CD4-positive, alpha-beta T cell treated with Interferon alpha-2 for 1 hour (primary cell): ENCODE measurements at regions not wholly inside any gene's neighbourhood (a gene's known extent, or its start where the extent isn't known, plus 50 kb on each side); places are given as distances from the start of the nearest gene placed in this dataset.

Experiments used
- DNase-seq, 2 donors: peaks; one replicate each; pipeline ENCODE4 v3.0.0-alpha.2; 2020 to 2022

GRCh38 chr5:73337586-73338255 lies 110.9 kb downstream of the FOXD1 start:
- DNase-seq: no peak

- DNase-seq: no peak
Measured at GRCh38 chr5:73336366-73336765, 112.2 kb downstream of the FOXD1 start.

GRCh38 chr5:73333944-73334703 lies 114.5 kb downstream of the FOXD1 start:
- DNase-seq: no peak

GRCh38 chr5:73330613-73331012 lies 118.0 kb downstream of the FOXD1 start:
- DNase-seq: no peak

GRCh38 chr5:73328640-73329039 lies 119.9 kb downstream of the FOXD1 start:
- DNase-seq: no peak

GRCh38 chr5:73327908-73328455 lies 120.6 kb downstream of the FOXD1 start:
- no peak for DNase-seq

GRCh38 chr5:73325546-73325945 lies 123.0 kb downstream of the FOXD1 start:
- DNase-seq: no peak

GRCh38 chr5:73323466-73323865 lies 125.1 kb downstream of the FOXD1 start:
- DNase-seq: no peak

GRCh38 chr5:73322437-73323076 lies 126.0 kb downstream of the FOXD1 start:
- DNase-seq: no peak

- DNase-seq: no peak
Measured at GRCh38 chr5:73321757-73322436, 126.7 kb downstream of the FOXD1 start.

GRCh38 chr5:73319036-73319435 lies 129.5 kb downstream of the FOXD1 start:
- DNase-seq: no peak

GRCh38 chr5:73318308-73318719 lies 130.3 kb downstream of the FOXD1 start:
- no peak for DNase-seq

GRCh38 chr5:73317523-73317922 lies 131.1 kb downstream of the FOXD1 start:
- DNase-seq: no peak

GRCh38 chr5:73314395-73315257 lies 134.0 kb downstream of the FOXD1 start:
- no peak for DNase-seq

GRCh38 chr5:73312872-73313510 lies 135.6 kb downstream of the FOXD1 start:
- DNase-seq: no peak

- DNase-seq: peak in 1 of 2 donors; percentile 34
Measured at GRCh38 chr5:73312146-73312871, 136.3 kb downstream of the FOXD1 start.

- no peak for DNase-seq
Measured at GRCh38 chr5:73311291-73312110, 137.1 kb downstream of the FOXD1 start.

GRCh38 chr5:73307645-73308355 lies 134.8 kb downstream of the TMEM174 start:
- DNase-seq: no peak

GRCh38 chr5:73306741-73307275 lies 133.8 kb downstream of the TMEM174 start:
- no peak for DNase-seq
